Activated naive CD4-positive, alpha-beta T cell treated with anti-CD3 and anti-CD28 coated beads, Interleukin-2, amount 50 U/mL, for 24 hours (primary cell): ENCODE measurements at regions not wholly inside any gene's neighbourhood (a gene's known extent, or its start where the extent isn't known, plus 50 kb on each side); places are given as distances from the start of the nearest gene placed in this dataset.

Experiments used
- H3K27ac Mint-ChIP-seq: one replicate; pipeline ENCODE4 v1.8.0; 2021; ENCODE audit warnings: mild to moderate bottlenecking, mixed read lengths
- H3K27me3 Mint-ChIP-seq: one replicate; pipeline ENCODE4 v1.8.0; 2021; ENCODE audit warnings: mixed read lengths
- H3K36me3 Mint-ChIP-seq: one replicate; pipeline ENCODE4 v1.8.0; 2021; ENCODE audit warnings: mixed read lengths
- H3K4me1 Mint-ChIP-seq: one replicate; pipeline ENCODE4 v1.8.0; 2021; ENCODE audit warnings: mixed read lengths
- H3K4me3 Mint-ChIP-seq: one replicate; pipeline ENCODE4 v1.8.0; 2021; ENCODE audit warnings: mild to moderate bottlenecking, mixed read lengths
- H3K9me3 Mint-ChIP-seq: one replicate; pipeline ENCODE4 v1.8.0; 2021; ENCODE audit warnings: mixed read lengths

GRCh38 chr17:63329876-63330275, 116.2 kb downstream of the CYB561 start:
- H3K27me3 Mint-ChIP-seq: no peaks in the 10 kb centered on the region
- no peaks in the 10 kb centered on the region for H3K9me3 Mint-ChIP-seq
- no peaks in the 10 kb centered on the region for H3K4me1 Mint-ChIP-seq
- H3K27ac Mint-ChIP-seq: no peak overlapping the region
- peaks cover 15% of the 10 kb centered on the region for H3K36me3 Mint-ChIP-seq
- H3K4me3 Mint-ChIP-seq: no peak overlapping the region

GRCh38 chr17:63331301-63332061, 114.6 kb downstream of the CYB561 start:
- Mint-ChIP-seq H3K9me3 (no peaks in the 10 kb centered on the region), H3K27me3 (no peaks in the 10 kb centered on the region), H3K36me3 (peaks cover 10% of the 10 kb centered on the region), H3K27ac (no peak overlapping the region), H3K4me1 (no peaks in the 10 kb centered on the region), H3K4me3 (no peak overlapping the region)

GRCh38 chr17:63332286-63332685, 113.8 kb downstream of the CYB561 start:
- no peaks in the 10 kb centered on the region for H3K27me3 Mint-ChIP-seq
- H3K27ac Mint-ChIP-seq: no peak overlapping the region
- no peaks in the 10 kb centered on the region for H3K4me1 Mint-ChIP-seq
- no peaks in the 10 kb centered on the region for H3K9me3 Mint-ChIP-seq
- peaks cover 8% of the 10 kb centered on the region for H3K36me3 Mint-ChIP-seq
- H3K4me3 Mint-ChIP-seq: no peak overlapping the region

GRCh38 chr17:63333869-63334268, 112.2 kb downstream of the CYB561 start:
- Mint-ChIP-seq H3K36me3 (peaks cover 8% of the 10 kb centered on the region), H3K4me1 (no peaks in the 10 kb centered on the region), H3K27me3 (no peaks in the 10 kb centered on the region), H3K9me3 (no peaks in the 10 kb centered on the region), H3K27ac (no peak overlapping the region), H3K4me3 (no peak overlapping the region)

GRCh38 chr17:63335831-63336230, 110.3 kb downstream of the CYB561 start:
- H3K9me3 Mint-ChIP-seq: no peaks in the 10 kb centered on the region
- H3K36me3 Mint-ChIP-seq: peaks cover 6% of the 10 kb centered on the region
- no peaks in the 10 kb centered on the region for H3K4me1 Mint-ChIP-seq
- no peaks in the 10 kb centered on the region for H3K27me3 Mint-ChIP-seq
- no peak overlapping the region for H3K27ac Mint-ChIP-seq
- H3K4me3 Mint-ChIP-seq: no peak overlapping the region

- Mint-ChIP-seq H3K4me3 (no peak overlapping the region), H3K27me3 (no peaks in the 10 kb centered on the region), H3K36me3 (peaks cover 8% of the 10 kb centered on the region), H3K4me1 (no peaks in the 10 kb centered on the region), H3K27ac (no peak overlapping the region), H3K9me3 (no peaks in the 10 kb centered on the region)
Measured at GRCh38 chr17:63337579-63337978, 108.5 kb downstream of the CYB561 start.

- no peaks in the 10 kb centered on the region for H3K4me1 Mint-ChIP-seq
- peaks cover 10% of the 10 kb centered on the region for H3K36me3 Mint-ChIP-seq
- H3K27ac Mint-ChIP-seq: no peak overlapping the region
- no peaks in the 10 kb centered on the region for H3K9me3 Mint-ChIP-seq
- no peaks in the 10 kb centered on the region for H3K27me3 Mint-ChIP-seq
- H3K4me3 Mint-ChIP-seq: no peak overlapping the region
Measured at GRCh38 chr17:63338272-63338671, 107.8 kb downstream of the CYB561 start.

- Mint-ChIP-seq H3K27ac (no peak overlapping the region), H3K4me3 (no peak overlapping the region), H3K4me1 (no peaks in the 10 kb centered on the region), H3K9me3 (no peaks in the 10 kb centered on the region), H3K36me3 (peaks cover 12% of the 10 kb centered on the region), H3K27me3 (no peaks in the 10 kb centered on the region)
Measured at GRCh38 chr17:63341276-63341675, 104.8 kb downstream of the CYB561 start.

- no peaks in the 10 kb centered on the region for H3K4me1 Mint-ChIP-seq
- peaks cover 12% of the 10 kb centered on the region for H3K36me3 Mint-ChIP-seq
- H3K9me3 Mint-ChIP-seq: no peaks in the 10 kb centered on the region
- H3K27me3 Mint-ChIP-seq: no peaks in the 10 kb centered on the region
- no peak overlapping the region for H3K27ac Mint-ChIP-seq
- H3K4me3 Mint-ChIP-seq: no peak overlapping the region
Measured at GRCh38 chr17:63344383-63344782, 101.7 kb downstream of the CYB561 start.

GRCh38 chr17:63345611-63346010, 100.5 kb downstream of the CYB561 start:
- no peak overlapping the region for H3K4me3 Mint-ChIP-seq
- no peaks in the 10 kb centered on the region for H3K9me3 Mint-ChIP-seq
- H3K27ac Mint-ChIP-seq: no peak overlapping the region

GRCh38 chr17:63347475-63347874, 98.6 kb downstream of the CYB561 start:
- H3K4me1 Mint-ChIP-seq: no peaks in the 10 kb centered on the region
- H3K9me3 Mint-ChIP-seq: no peaks in the 10 kb centered on the region
- H3K36me3 Mint-ChIP-seq: peaks cover 4% of the 10 kb centered on the region
- H3K27ac Mint-ChIP-seq: no peak overlapping the region
- H3K27me3 Mint-ChIP-seq: no peaks in the 10 kb centered on the region
- no peak overlapping the region for H3K4me3 Mint-ChIP-seq

More at GRCh38 chr17:63345611-63346010, 100.5 kb downstream of the CYB561 start:
- H3K36me3 Mint-ChIP-seq: peaks cover 12% of the 10 kb centered on the region
- H3K4me1 Mint-ChIP-seq: no peaks in the 10 kb centered on the region
- H3K27me3 Mint-ChIP-seq: no peaks in the 10 kb centered on the region

GRCh38 chr17:63349478-63350000, 96.6 kb downstream of the CYB561 start:
- Mint-ChIP-seq H3K9me3 (no peaks in the 10 kb centered on the region), H3K27ac (no peak overlapping the region), H3K4me1 (no peaks in the 10 kb centered on the region), H3K27me3 (no peaks in the 10 kb centered on the region), H3K4me3 (no peak overlapping the region), H3K36me3 (peaks cover 2% of the 10 kb centered on the region)

GRCh38 chr17:63350364-63350763, 95.7 kb downstream of the CYB561 start:
- H3K27ac Mint-ChIP-seq: no peak overlapping the region
- H3K4me3 Mint-ChIP-seq: no peak overlapping the region
- no peaks in the 10 kb centered on the region for H3K9me3 Mint-ChIP-seq
- H3K4me1 Mint-ChIP-seq: no peaks in the 10 kb centered on the region
- peaks cover 4% of the 10 kb centered on the region for H3K36me3 Mint-ChIP-seq
- no peaks in the 10 kb centered on the region for H3K27me3 Mint-ChIP-seq

- no peaks in the 10 kb centered on the region for H3K9me3 Mint-ChIP-seq
- H3K4me1 Mint-ChIP-seq: no peaks in the 10 kb centered on the region
- H3K36me3 Mint-ChIP-seq: peaks cover 6% of the 10 kb centered on the region
- H3K4me3 Mint-ChIP-seq: no peak overlapping the region
- no peaks in the 10 kb centered on the region for H3K27me3 Mint-ChIP-seq
- no peak overlapping the region for H3K27ac Mint-ChIP-seq
Measured at GRCh38 chr17:63354256-63354655, 91.8 kb downstream of the CYB561 start.

GRCh38 chr17:63356337-63356757, 89.8 kb downstream of the CYB561 start:
- no peaks in the 10 kb centered on the region for H3K4me1 Mint-ChIP-seq
- no peaks in the 10 kb centered on the region for H3K27me3 Mint-ChIP-seq
- no peak overlapping the region for H3K4me3 Mint-ChIP-seq
- H3K36me3 Mint-ChIP-seq: peaks cover 6% of the 10 kb centered on the region
- no peak overlapping the region for H3K27ac Mint-ChIP-seq
- peaks cover 4% of the 10 kb centered on the region for H3K9me3 Mint-ChIP-seq

GRCh38 chr17:63358111-63358839, 87.8 kb downstream of the CYB561 start:
- Mint-ChIP-seq H3K4me1 (no peaks in the 10 kb centered on the region), H3K27ac (no peak overlapping the region), H3K4me3 (no peak overlapping the region)

More at GRCh38 chr17:63358111-63358839, 87.8 kb downstream of the CYB561 start:
- Mint-ChIP-seq H3K9me3 (peaks cover 4% of the 10 kb centered on the region), H3K27me3 (no peaks in the 10 kb centered on the region), H3K36me3 (peaks cover 8% of the 10 kb centered on the region)
